PC-9 (cell line): ENCODE measurements at regions not wholly inside any gene's neighbourhood (a gene's known extent, or its start where the extent isn't known, plus 50 kb on each side); places are given as distances from the start of the nearest gene placed in this dataset.

Experiments used
- BruUV-seq: library from RNA; stranded (reverse); fragments of 400-500 nt; replicated peaks from 2 replicates; lab custom pipeline; 2021; lab: Mats Ljungman, UMichigan
- CTCF ChIA-PET: fragments of 300-600 bp; sonication (Branson Sonifier 250); formaldehyde crosslinking; loops from one replicate; lab custom pipeline; 2022; ENCODE audit warnings: antibody characterized with exemption; lab: Charles Lee
- POLR2A ChIA-PET: fragments of 300-600 bp; sonication (Branson Sonifier 250); formaldehyde crosslinking; loops from one replicate; lab custom pipeline; 2022; ENCODE audit warnings: antibody characterized with exemption; ENCODE audit not compliant: unreplicated experiment; lab: Charles Lee
- DNase-seq, 2 experiments: peaks; one replicate each; pipeline versions ENCODE4 v3.0.0 to v3.0.0-alpha.2; 2015 to 2022; ENCODE audit warnings: mixed read lengths in 1 of 2
- H2AFZ ChIP-seq: fragments of 200-600 bp; sonication (generic); 2 replicates; pipeline ENCODE4 v1.8.1; 2017; ENCODE audit warnings: antibody characterized with exemption
- H3F3A ChIP-seq: fragments of 200-600 bp; sonication (generic); 2 replicates; pipeline ENCODE4 v1.8.1; 2017; ENCODE audit warnings: antibody characterized with exemption, mild to moderate bottlenecking, low read depth; ENCODE audit not compliant: insufficient read depth
- H3K27ac ChIP-seq: fragments of 200-600 bp; sonication (generic); 2 replicates; pipeline ENCODE4 v1.6.1; 2016; ENCODE audit warnings: mixed run types
- H3K27me3 ChIP-seq: fragments of 200-600 bp; sonication (generic); 2 replicates; pipeline ENCODE4 v1.6.1; 2016; ENCODE audit warnings: low read depth, mixed run types; ENCODE audit not compliant: insufficient read depth
- H3K36me3 ChIP-seq: fragments of 200-600 bp; sonication (generic); 2 replicates; pipeline ENCODE4 v1.6.1; 2016; ENCODE audit warnings: low read depth, mixed run types
- H3K4me1 ChIP-seq: fragments of 200-600 bp; sonication (generic); replicated peaks from 2 replicates; pipeline ENCODE4 v1.6.1; 2016; ENCODE audit warnings: mixed run types; ENCODE audit not compliant: insufficient read depth
- H3K4me2 ChIP-seq: fragments of 200-600 bp; sonication (generic); 2 replicates; pipeline ENCODE4 v1.6.1; 2017; ENCODE audit warnings: mixed run types
- H3K4me3 ChIP-seq: fragments of 200-600 bp; sonication (generic); 2 replicates; pipeline ENCODE4 v1.6.1; 2016; ENCODE audit warnings: mixed run types
- H3K79me2 ChIP-seq: fragments of 200-600 bp; sonication (generic); 2 replicates; pipeline ENCODE4 v1.6.1; 2017; ENCODE audit warnings: low read depth, mixed run types
- H3K9me2 ChIP-seq: fragments of 200-600 bp; sonication (generic); 2 replicates; pipeline ENCODE4 v1.8.1; 2017; ENCODE audit warnings: mild to moderate bottlenecking; ENCODE audit not compliant: insufficient read depth
- H3K9me3 ChIP-seq: fragments of 200-600 bp; sonication (generic); 2 replicates; pipeline ENCODE4 v1.8.1; 2016; ENCODE audit warnings: low read depth; ENCODE audit not compliant: insufficient read depth
- H4K20me1 ChIP-seq: fragments of 200-600 bp; sonication (generic); 2 replicates; pipeline ENCODE4 v1.8.1; 2017; ENCODE audit not compliant: insufficient read depth
- EZH2 ChIP-seq: fragments of 200-600 bp; sonication (generic); IDR thresholded peaks from 2 replicates; pipeline ENCODE4 v1.8.0; 2017; ENCODE audit warnings: antibody characterized with exemption, low read depth
- intact Hi-C: fragments of 100-400 bp; cut with micrococcal nuclease; formaldehyde crosslinking; loops from one replicate; pipeline ENCODE4 v1.10.0; 2022; ENCODE audit not compliant: unreplicated experiment
- TF ChIP-seq, protein P1 (sequence below): fragments of 200-600 bp; sonication (generic); conservative IDR thresholded peaks from 2 replicates; pipeline ENCODE4 v1.6.1; 2017; ENCODE audit warnings: mixed run types, antibody characterized with exemption, mild to moderate bottlenecking, moderate library complexity

DNA sequence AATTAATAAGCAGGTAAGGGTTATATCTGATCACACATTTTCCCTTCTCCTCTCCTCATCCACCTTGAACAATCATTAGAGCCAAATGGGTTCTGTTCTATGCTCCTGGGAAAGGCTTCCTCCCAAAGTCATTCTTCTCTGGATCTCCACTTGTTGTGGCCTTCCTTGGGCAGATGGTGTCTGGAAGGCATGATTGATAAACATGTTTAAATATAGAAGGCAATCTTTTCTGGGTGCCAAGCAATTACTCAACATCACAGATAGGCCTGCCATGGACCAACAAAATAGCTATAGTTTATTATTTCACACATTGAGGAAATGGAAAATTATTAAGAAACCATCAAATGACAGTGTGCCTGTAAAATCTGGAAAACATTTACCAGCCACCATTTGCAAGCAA lies 73.5 kb downstream of the KCNA4 start:
- TF ChIP-seq, protein P1, sequence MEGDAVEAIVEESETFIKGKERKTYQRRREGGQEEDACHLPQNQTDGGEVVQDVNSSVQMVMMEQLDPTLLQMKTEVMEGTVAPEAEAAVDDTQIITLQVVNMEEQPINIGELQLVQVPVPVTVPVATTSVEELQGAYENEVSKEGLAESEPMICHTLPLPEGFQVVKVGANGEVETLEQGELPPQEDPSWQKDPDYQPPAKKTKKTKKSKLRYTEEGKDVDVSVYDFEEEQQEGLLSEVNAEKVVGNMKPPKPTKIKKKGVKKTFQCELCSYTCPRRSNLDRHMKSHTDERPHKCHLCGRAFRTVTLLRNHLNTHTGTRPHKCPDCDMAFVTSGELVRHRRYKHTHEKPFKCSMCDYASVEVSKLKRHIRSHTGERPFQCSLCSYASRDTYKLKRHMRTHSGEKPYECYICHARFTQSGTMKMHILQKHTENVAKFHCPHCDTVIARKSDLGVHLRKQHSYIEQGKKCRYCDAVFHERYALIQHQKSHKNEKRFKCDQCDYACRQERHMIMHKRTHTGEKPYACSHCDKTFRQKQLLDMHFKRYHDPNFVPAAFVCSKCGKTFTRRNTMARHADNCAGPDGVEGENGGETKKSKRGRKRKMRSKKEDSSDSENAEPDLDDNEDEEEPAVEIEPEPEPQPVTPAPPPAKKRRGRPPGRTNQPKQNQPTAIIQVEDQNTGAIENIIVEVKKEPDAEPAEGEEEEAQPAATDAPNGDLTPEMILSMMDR, result no peak
- no peak for TF ChIP-seq EZH2
- DNase-seq, result no peak
- BruUV-seq, result no TSS peak
- Histone ChIP-seq H3K79me2 (no peaks in the 10 kb centered on the region), H3K36me3 (no peaks in the 10 kb centered on the region), H3K27me3 (no peaks in the 10 kb centered on the region), H3K27ac (no peak overlapping the region), H3K4me1 (no peaks in the 10 kb centered on the region), H3K9me2 (no peaks in the 10 kb centered on the region), H2AFZ (no peak overlapping the region), H3F3A (no peaks in the 10 kb centered on the region), H3K4me2 (no peak overlapping the region), H3K4me3 (no peak overlapping the region), H4K20me1 (no peaks in the 10 kb centered on the region), H3K9me3 (0 out of 2 replicates have a peak, but pooled peaks cover 5% of the 10 kb centered on the region)
- intact Hi-C loops, result no loop called here
- ChIA-PET POLR2A (no interaction called here), CTCF (no interaction called here)

DNA sequence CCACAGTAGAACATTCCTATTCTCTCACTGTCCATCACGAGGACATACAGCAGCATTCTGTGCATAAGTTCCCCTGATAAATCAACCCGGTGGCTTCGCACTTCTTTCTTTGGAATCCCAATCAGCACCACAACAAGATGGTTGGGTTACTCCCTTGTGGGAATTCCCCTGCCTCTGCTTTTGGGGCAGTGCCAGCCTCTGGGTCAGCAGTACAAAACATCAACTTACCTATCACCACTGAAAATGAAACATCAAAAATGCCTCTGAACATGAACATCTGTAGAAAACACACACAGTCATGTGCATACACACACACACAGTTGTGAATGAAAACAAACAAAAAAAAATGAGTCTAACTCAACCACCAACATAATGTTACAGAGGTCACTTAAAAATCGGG lies 79.3 kb downstream of the KCNA4 start:
- Histone ChIP-seq H3K9me2 (no peaks in the 10 kb centered on the region), H3K4me1 (no peaks in the 10 kb centered on the region), H3K4me2 (no peak overlapping the region), H3K27ac (no peak overlapping the region), H3K9me3 (no peaks in the 10 kb centered on the region), H3K36me3 (no peaks in the 10 kb centered on the region), H4K20me1 (no peaks in the 10 kb centered on the region), H2AFZ (no peak overlapping the region; the same call in 1 of the 2 replicates), H3F3A (no peaks in the 10 kb centered on the region), H3K4me3 (no peak overlapping the region), H3K27me3 (no peaks in the 10 kb centered on the region), H3K79me2 (no peaks in the 10 kb centered on the region)
- intact Hi-C loops, result no loop called here
- DNase-seq, result no peak
- no TSS peak for BruUV-seq
- CTCF ChIA-PET, result no interaction called here
- TF ChIP-seq, protein P1, result no peak
- TF ChIP-seq EZH2, result no peak
- POLR2A ChIA-PET, result no interaction called here

DNA sequence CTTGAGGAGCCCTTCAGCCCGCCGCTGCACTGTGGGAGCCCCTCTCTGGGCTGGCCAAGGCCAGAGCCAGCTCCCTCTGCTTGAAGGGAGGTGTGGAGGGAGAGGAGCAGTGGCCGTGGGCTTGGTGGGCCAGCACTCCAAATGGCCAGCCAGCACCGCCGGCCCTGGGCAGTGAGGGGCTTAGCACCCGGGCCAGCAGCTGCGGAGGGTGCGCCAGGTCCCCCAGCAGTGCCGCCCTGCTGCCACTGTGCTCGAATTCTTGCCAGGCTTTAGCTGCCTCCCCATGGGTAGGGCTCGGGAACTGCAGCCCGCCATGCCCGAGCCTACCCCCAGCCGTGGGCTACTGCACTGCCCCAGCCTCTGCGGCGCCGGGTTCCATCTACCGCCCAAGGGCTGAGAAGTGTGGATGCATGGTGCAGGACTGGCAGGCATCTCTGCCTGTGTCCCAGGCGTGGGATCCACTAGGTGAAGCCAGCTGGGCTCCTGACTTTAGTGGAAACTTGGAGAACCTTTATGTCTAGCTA lies 82.7 kb downstream of the KCNA4 start:
- no peaks in the 10 kb centered on the region for H3K36me3 ChIP-seq
- H3K9me3 ChIP-seq, result no peaks in the 10 kb centered on the region
- H3K4me3 ChIP-seq, result no peak overlapping the region
- no peaks in the 10 kb centered on the region for H3F3A ChIP-seq
- no peak overlapping the region for H3K27ac ChIP-seq
- H3K79me2 ChIP-seq, result no peaks in the 10 kb centered on the region
- H3K4me1 ChIP-seq, result no peaks in the 10 kb centered on the region
- H4K20me1 ChIP-seq, result no peaks in the 10 kb centered on the region
- TF ChIP-seq, protein P1, result no peak
- no peaks in the 10 kb centered on the region for H3K27me3 ChIP-seq
- H3K4me2 ChIP-seq, result no peak overlapping the region
- CTCF ChIA-PET, result no interaction called here
- H3K9me2 ChIP-seq, result no peaks in the 10 kb centered on the region
- BruUV-seq, result no TSS peak
- POLR2A ChIA-PET, result no interaction called here
- H2AFZ ChIP-seq, result no peak overlapping the region
- DNase-seq, result no peak
- intact Hi-C loops, result no loop called here
